Activated B cell treated with CpG ODN at 0.5 μM for 24 hours (primary cell): ENCODE measurements at regions not wholly inside any gene's neighbourhood (a gene's known extent, or its start where the extent isn't known, plus 50 kb on each side); places are given as distances from the start of the nearest gene placed in this dataset.

ENCODE experiments used
- ATAC-seq: fragments of 200-7000 bp; cut with Tn5 transposase; one replicate; pipeline ENCODE4 v1.10.0; 2021; ENCODE audit warnings: low read depth, mild to moderate bottlenecking, moderate library complexity
- CTCF ChIA-PET: fragments of 350-600 bp; sonication (Branson Sonifier 250); formaldehyde crosslinking; loops from one replicate; lab custom pipeline; 2021; ENCODE audit warnings: antibody characterized with exemption; lab: Charles Lee
- POLR2A ChIA-PET: fragments of 350-600 bp; sonication (Branson Sonifier 250); formaldehyde crosslinking; loops from one replicate; lab custom pipeline; 2021; ENCODE audit warnings: antibody characterized with exemption; lab: Charles Lee
- DNase-seq: peaks from one replicate; pipeline ENCODE4 v3.0.0; 2022
- H3K27ac Mint-ChIP-seq: one replicate; pipeline ENCODE4 v1.8.0; 2020; ENCODE audit warnings: mixed read lengths
- H3K27me3 Mint-ChIP-seq: one replicate; pipeline ENCODE4 v1.8.0; 2021; ENCODE audit warnings: mixed read lengths
- H3K36me3 Mint-ChIP-seq: one replicate; pipeline ENCODE4 v1.8.0; 2021; ENCODE audit warnings: low read depth, mixed read lengths
- H3K4me1 Mint-ChIP-seq: one replicate; pipeline ENCODE4 v1.8.0; 2021; ENCODE audit warnings: mixed read lengths
- H3K4me3 Mint-ChIP-seq: one replicate; pipeline ENCODE4 v1.8.0; 2020; ENCODE audit warnings: mild to moderate bottlenecking, mixed read lengths
- H3K9me3 Mint-ChIP-seq: one replicate; pipeline ENCODE4 v1.8.0; 2020; ENCODE audit warnings: mixed read lengths
- intact Hi-C: fragments of 100-400 bp; cut with micrococcal nuclease; formaldehyde crosslinking; loops from one replicate; pipeline ENCODE4 v1.15.1; 2024
- TF ChIP-seq, protein P1 (sequence below): fragments of 200-600 bp; IDR thresholded peaks from one replicate; pipeline ENCODE4 v1.8.0; 2022; ENCODE audit warnings: antibody characterized with exemption, mild to moderate bottlenecking

GRCh38 chr3:89042236-89042835 is 65.1 kb upstream of the EPHA3 start:
- no peaks in the 10 kb centered on the region for H3K27me3 Mint-ChIP-seq
- DNase-seq: no peak
- H3K27ac Mint-ChIP-seq: no peak overlapping the region
- ChIA-PET POLR2A (no interaction called here), CTCF (no interaction called here)
- H3K4me1 Mint-ChIP-seq: no peaks in the 10 kb centered on the region
- no peak for ATAC-seq
- no peaks in the 10 kb centered on the region for H3K36me3 Mint-ChIP-seq
- no peak overlapping the region for H3K4me3 Mint-ChIP-seq
- intact Hi-C loops: no loop called here
- H3K9me3 Mint-ChIP-seq: no peaks in the 10 kb centered on the region
- TF ChIP-seq, protein P1, sequence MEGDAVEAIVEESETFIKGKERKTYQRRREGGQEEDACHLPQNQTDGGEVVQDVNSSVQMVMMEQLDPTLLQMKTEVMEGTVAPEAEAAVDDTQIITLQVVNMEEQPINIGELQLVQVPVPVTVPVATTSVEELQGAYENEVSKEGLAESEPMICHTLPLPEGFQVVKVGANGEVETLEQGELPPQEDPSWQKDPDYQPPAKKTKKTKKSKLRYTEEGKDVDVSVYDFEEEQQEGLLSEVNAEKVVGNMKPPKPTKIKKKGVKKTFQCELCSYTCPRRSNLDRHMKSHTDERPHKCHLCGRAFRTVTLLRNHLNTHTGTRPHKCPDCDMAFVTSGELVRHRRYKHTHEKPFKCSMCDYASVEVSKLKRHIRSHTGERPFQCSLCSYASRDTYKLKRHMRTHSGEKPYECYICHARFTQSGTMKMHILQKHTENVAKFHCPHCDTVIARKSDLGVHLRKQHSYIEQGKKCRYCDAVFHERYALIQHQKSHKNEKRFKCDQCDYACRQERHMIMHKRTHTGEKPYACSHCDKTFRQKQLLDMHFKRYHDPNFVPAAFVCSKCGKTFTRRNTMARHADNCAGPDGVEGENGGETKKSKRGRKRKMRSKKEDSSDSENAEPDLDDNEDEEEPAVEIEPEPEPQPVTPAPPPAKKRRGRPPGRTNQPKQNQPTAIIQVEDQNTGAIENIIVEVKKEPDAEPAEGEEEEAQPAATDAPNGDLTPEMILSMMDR: no peak

GRCh38 chr3:89043406-89043932 is 64.0 kb upstream of the EPHA3 start:
- ChIA-PET CTCF (no interaction called here), POLR2A (no interaction called here)
- H3K4me1 Mint-ChIP-seq: no peaks in the 10 kb centered on the region
- TF ChIP-seq, protein P1: no peak
- H3K9me3 Mint-ChIP-seq: no peaks in the 10 kb centered on the region
- H3K36me3 Mint-ChIP-seq: no peaks in the 10 kb centered on the region
- intact Hi-C loops: no loop called here
- H3K4me3 Mint-ChIP-seq: no peak overlapping the region
- ATAC-seq (no peak), DNase-seq (no peak)
- H3K27me3 Mint-ChIP-seq: no peaks in the 10 kb centered on the region
- H3K27ac Mint-ChIP-seq: no peak overlapping the region

DNA sequence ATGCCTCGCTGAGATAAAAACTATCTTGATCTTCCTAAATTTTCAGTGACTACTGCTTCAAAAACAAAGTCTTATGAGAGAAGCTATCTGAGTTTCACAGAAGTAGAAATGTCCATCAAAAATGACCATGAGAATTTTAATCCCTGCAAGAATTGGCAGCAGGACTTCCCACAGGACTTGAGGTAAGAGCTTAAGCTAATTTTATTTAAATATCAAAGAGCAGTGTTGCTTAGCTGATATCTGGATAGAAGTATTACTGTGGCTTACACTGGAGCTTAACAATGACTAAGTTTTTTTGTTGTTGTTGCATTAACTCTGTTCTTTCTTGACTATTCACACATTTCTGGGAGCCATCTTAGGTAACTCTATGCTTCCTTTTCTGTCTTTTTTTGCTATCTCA is 60.8 kb upstream of the EPHA3 start:
- TF ChIP-seq, protein P1: no peak
- CTCF ChIA-PET: no interaction called here
- Mint-ChIP-seq H3K27me3 (no peaks in the 10 kb centered on the region), H3K27ac (no peak overlapping the region), H3K4me3 (no peak overlapping the region), H3K9me3 (no peaks in the 10 kb centered on the region), H3K36me3 (no peaks in the 10 kb centered on the region), H3K4me1 (no peaks in the 10 kb centered on the region)
- ATAC-seq (no peak), DNase-seq (no peak)
- POLR2A ChIA-PET: no interaction called here
- intact Hi-C loops: no loop called here

DNA sequence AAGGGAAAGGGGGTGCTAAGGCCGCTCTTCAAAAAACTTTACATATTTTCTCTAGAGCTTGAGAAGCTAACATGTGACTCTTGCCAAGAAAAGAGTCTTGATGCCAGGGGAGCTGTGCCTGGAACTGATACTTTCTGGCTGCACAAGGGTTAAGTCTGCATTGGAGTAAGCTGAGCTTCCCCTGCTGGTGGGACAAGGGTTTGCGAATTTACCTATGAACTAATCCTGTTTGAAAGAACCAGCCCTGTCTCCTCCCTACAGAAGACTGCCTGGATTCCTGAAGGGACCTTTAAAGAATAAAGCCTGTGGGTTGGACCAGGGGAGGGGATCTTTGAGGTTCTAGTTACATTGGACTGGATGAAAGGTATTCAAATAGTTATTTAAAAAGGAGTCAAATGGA is 58.3 kb upstream of the EPHA3 start:
- CTCF ChIA-PET: no interaction called here
- TF ChIP-seq, protein P1: no peak
- Mint-ChIP-seq H3K4me3 (no peak overlapping the region), H3K9me3 (no peaks in the 10 kb centered on the region), H3K4me1 (no peaks in the 10 kb centered on the region), H3K36me3 (no peaks in the 10 kb centered on the region), H3K27me3 (no peaks in the 10 kb centered on the region), H3K27ac (no peak overlapping the region)
- DNase-seq: no peak
- no peak for ATAC-seq
- intact Hi-C loops: no loop called here
- POLR2A ChIA-PET: no interaction called here

DNA sequence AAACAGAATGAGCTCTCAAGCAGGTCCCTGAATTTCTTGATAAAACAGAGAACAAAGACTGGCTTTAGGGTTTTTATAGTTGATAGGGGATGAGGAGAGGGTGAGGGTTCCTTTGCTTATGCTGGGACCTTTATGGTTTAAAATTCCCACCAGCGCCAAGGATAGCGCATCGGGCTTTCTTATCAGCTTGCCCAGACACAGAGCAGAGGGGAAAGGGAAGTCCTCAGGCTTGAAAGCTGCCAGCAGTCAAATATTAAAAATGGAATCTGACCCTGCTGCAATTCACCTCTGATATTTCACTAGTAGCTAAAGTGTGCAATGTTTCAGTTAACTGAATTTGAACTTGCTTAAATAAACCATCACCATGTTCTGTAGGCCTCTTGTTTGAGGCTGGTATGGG is 55.0 kb upstream of the EPHA3 start:
- TF ChIP-seq, protein P1: no peak
- intact Hi-C loops: no loop called here
- ATAC-seq (no peak), DNase-seq (no peak)
- H3K4me1 Mint-ChIP-seq: no peaks in the 10 kb centered on the region
- no peak overlapping the region for H3K4me3 Mint-ChIP-seq
- no peaks in the 10 kb centered on the region for H3K9me3 Mint-ChIP-seq
- no peak overlapping the region for H3K27ac Mint-ChIP-seq
- CTCF ChIA-PET: no interaction called here
- H3K27me3 Mint-ChIP-seq: no peaks in the 10 kb centered on the region
- H3K36me3 Mint-ChIP-seq: no peaks in the 10 kb centered on the region
- POLR2A ChIA-PET: no interaction called here
